ENCODE measurements at regions not wholly inside any gene's neighbourhood (a gene's known extent, or its start where the extent isn't known, plus 50 kb on each side); places are given as distances from the start of the nearest gene placed in this dataset.
"Not testable (repeated sequence)": the region's sequence is repeated elsewhere in the genome, so short reads cannot be mapped to it uniquely, and the experiment has no call there.

DNA sequence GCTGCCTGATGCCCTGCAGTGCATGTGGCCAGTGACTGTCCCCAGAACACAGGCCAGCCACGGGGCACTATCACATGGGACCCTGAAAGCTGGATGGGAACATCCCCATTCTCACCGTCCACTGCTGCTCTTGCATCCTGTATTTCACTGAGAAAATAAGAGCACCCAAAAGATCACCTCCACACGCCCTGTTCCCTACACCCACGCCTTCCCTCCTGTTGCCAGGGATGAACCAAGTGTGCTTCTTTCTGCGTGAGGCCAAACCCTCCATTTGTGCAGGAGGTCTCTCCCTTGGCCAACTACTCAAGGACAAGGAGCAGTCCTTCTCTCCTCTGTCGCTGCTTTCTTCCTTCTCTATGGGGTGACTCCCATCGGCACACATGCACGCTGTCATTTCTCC, 118.3 kb downstream of the LRRC37A3 start:
- DNase-seq: not testable (repeated sequence)

DNA sequence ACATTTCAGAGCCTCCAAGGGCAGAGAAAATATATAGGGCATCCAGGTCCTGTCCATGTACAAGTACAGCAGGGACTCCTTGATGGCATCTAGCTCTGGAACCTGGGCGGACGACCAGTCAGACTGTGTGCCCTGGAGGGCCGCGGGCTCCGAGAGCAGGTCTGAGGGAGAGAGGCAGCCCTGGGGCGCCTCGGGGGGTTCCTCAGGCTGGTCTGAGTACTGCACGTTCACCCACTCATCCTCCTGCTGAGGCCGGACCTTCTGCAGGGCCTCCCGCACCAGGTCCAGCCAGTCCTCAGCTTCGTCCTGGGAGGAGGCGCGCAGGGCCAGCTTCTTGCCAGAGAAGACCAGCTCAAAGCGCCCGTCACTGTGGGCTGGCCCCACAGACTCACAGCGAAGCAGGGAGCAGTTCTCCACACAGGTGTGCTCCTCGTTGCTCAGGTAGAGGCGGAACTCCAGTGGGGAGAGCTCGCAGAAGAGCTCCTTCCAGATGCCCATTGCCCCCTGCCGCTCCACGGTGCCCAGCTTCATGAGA, 118.8 kb downstream of the LRRC37A3 start:
- DNase-seq: not testable (repeated sequence)

DNA sequence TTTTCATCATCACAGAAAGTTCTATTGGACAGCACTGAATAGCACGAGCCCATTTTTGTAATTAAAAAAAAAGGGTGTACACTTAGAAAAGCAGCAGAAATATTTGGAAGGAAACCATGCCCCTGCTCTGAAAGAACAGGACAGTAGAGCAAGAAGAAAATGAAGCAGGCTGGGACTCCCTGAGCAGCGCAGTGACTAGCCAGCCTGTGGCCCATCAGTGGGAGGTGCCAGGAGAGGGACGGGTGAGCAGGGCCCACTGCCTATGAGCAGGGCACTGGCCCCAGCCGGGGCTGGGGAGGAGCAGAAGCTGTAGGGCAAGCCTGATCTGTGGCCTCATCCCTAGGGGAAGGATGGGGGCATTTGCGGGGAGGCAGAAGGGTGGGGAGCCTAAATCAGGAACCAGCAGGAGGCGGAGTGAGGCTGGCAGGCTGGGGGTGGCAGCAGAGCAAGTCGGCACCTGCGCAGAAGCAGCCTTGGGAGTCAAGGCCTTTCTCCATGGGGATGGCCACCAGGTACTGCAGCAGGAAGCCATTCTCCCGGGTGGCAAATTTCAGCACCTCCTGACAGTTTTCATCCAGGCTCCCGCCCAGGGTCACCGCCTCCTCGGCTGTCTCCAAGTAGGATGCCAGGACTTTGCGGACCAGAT, 119.6 kb downstream of the LRRC37A3 start:
- not testable (repeated sequence) for DNase-seq

DNA sequence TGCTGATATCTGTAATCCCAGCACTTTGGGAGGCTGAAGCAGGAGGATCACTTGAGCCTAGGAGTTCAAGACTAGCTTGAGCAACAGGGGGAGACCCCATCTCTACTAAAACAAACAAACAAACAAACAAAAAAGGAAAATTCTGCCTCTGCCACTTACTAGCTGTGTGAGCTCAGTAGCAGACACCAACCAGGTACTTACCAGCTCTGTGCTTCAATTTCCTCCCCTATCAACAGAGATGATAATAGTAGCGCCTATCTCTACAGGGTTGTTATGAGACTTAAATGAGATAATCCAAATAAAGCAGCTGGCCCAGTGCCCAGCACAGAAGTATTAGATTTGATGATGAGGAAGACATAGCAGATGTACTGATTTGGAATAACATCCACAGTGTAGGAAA, 120.3 kb downstream of the LRRC37A3 start:
- not testable (repeated sequence) for DNase-seq

DNA sequence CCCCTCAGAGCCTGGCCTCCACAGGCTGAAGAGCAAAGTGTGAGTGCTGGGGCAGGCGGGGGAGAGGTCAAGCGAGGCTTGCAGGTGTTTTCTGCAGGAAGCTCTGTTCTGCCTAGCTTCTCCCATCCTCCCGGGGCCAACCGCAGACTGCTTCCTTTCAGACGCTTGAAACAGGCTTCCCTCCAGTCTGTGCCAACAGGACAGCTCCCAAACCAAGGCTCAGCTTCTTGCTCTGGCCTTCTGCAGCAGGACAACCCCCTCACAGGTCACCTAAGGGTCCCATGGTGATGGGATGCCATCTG, 120.8 kb downstream of the LRRC37A3 start:
- not testable (repeated sequence) for DNase-seq

DNA sequence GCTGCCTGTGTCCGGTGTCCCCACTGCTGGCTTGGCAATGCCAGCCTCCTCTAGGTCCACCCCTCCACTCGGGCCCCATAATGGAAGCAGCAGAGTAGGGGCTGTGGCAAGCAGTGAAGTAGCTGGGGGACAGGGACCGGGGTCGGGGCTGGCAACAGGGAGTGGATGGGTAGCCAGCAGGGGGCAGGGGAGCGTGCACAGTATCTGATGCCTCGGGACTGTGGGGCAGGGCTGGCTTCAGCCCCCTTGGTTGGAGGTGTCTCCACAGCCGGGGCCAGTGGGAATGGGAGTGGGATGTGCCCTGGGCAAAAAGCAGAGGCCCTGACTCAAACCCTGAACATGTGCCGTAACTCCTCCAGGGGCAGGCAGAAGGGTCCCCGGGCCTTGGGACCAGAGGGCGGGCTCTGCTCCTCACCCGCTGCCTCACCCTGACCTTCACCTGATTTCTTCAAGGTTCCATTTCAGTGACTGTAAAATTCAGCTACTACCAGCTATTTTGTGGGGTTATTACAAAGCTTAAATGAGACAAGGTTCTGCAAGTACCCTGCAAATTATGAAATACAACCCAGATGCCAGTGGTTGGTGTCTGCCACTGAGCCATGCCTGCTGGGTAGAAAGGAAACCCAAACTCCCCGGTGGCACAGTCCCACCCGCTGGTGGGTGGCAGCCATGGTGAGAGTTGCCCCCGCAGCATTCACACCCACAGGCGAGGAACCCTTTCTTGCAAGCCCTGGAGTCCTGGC, 121.4 kb downstream of the LRRC37A3 start:
- DNase-seq: not testable (repeated sequence)

DNA sequence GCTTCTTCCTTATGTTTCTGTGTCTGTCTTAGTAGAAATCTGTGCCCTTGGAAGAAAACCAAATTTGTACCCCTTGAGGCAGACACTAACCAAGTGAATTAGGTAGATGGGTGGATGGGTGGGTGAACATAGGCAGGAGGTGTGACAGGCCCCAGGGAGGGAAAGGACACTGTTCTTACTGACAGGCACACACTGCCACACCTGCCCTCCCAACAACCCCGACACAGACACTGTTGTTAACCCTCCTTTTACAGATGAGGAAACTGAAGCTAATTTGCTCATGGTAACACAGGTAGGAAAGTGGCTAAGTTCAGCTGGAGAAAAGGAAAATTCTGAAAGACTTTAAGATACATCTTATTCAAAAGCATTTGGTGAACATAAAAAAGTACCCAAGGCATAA, 123.9 kb downstream of the LRRC37A3 start:
- DNase-seq: not testable (repeated sequence)

DNA sequence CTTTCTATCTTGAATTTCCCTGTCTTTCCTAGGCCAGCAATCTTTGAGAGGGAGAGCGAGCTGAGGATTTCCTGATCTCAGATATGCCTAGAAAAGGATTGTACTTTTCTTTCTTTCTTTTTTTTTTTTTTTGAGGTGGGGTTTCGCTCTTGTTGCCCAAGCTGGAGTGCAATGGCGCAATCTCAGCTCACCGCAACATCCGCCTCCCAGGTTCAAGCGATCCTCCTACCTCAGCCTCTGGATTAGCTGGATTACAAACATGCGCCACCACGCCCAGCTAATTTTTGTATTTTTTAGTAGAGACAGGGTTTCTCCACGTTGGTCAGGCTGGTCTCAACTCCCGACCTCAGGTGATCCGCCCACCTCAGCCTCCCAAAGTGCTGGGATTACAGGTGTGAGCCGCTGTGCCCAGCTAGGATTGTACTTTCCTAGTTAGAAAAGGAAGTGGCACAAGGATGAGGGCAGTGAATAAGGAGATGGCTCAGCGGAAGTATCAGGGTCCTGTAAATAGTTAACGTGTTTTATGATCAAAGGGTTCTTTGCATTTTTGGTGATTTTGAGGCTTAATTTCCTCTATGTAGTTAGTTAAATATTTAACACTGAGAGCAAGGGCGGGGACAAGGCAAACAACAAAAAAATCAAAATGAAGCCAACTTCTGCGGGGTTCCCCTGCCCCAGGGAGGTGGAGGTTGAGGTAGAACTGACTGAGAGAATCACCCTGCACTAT, 124.6 kb downstream of the LRRC37A3 start:
- not testable (repeated sequence) for DNase-seq

DNA sequence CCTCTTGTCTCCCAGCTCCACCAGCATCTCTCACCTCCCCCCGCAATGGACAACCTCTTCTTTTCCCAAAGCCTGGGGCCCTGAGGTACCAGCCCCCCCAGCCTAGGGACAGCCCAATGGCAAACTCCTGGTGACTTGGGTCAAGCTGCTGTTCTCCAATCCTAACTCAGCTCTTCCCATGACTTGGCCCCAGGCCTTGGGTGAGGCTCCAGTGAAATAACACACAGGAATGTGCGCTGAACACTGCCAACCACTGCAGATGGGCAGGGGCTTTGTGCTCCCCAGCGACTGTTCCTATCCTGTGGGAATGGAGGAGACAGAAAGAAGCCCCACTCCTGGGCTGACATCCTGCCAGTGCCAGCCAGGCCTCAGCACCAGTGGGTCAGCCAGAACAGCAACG, 125.2 kb downstream of the LRRC37A3 start:
- not testable (repeated sequence) for DNase-seq

DNA sequence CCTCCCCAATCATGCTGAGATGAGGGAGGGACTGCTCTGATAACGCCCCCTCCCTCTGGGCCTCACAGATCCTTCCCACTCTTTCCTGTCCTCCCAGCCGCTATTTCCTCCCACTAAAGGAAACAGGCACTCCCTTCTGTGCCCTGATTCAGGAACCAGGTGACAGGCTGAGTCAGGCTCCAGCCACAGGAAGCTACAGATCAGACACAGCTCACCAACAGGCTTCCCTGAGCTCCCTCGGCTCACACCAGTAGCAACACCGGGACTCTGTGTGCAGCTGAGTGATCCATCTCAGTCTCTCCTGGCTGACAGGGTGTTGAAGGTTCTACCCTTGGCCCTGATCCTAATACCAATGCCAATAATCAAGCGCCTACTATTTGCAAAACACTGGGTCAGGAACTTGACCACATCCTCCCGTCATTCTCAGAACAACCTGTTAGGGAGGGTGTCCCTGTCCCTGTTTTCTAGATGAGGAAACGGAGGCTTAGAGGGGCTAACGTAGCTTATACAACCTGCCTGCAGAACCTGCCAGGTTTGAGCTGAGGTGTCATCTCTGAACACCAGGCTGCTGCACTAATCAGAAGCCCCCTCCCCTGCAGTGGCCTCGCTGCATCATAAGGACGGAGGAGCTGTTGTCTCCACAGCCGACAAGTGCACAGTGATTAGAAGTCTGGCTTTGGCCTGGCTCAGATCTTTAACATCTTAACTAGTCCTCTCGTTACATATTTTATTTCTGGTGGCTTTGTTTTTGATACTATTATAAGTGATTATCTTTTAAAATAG, 126.3 kb downstream of the LRRC37A3 start:
- not testable (repeated sequence) for DNase-seq

DNA sequence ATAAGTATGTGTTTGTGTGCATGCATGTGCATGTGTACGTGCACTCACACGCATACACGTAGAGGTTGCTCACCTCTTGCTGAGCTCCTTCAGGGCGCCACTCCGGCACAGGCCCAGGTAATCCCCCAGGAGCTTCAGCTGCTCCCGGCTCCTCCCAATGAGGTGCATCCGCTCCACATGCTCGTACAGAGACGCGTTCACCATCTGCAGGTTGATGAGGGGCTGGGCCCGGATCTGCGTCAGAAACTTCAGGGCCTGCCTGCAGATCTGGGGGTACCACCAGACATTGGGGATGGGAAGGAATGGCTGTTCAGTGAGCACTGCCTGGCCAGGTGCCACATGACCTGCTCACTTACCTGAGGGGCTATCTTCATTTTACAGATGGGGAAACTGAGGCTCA, 127.0 kb downstream of the LRRC37A3 start:
- not testable (repeated sequence) for DNase-seq

DNA sequence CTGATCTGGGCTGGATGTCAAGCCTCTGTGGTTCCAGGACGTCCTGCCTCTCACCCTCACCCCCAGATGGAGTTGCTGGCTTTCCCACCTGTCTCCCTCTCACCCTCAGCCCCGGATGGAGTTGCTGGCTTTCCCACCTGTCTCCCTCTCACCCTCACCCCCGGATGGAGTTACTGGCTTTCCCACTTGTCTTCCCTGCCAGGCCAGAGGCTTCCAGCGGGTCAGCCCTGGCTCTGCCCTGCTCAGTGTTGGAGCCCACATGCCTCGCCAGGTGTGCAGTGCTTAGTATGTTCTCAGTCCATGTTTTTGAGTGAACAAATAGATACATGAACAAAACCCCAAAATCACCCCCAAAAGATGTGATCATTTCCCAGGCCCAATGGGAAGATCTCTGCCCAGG, 127.6 kb downstream of the LRRC37A3 start:
- DNase-seq: not testable (repeated sequence)

DNA sequence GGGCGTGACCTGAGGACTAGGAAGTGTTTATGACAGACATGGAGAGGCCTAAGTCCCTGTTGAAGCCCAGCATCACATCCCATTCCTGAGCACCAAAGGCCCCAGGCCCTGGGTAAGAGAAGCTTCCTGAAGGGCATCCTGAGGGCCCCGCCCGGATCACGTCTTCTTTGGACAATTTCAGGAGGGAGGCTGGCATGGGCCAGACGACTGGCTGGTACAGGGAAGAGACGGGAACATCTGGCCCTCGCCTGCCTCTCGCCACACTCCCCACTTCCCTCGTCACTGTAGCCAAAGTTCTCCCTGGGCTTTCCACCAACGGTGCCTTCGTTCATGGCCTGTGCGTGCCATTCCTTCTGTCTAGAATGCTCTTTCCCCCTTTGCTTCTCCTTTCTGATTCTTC, 128.1 kb downstream of the LRRC37A3 start:
- not testable (repeated sequence) for DNase-seq

DNA sequence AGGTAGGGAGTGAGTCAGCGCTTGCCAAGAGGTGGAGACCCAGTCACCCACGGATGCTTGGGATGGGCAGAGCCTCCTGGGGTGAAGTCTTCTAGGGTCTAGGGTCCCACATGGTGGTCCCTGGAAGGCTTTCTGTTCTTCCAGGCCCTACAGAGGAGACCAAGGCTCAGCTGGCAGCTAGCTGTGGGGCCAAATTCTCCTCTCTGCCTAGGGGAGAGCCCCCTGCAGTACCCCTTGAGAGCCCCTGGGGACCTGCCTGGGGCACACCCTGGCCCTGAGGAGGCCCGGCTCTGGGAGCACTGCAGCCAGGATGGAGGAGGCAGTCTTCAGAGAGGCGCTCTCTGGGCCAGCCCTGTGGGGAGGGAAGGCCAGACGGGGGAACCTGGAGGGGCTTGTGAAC, 128.6 kb upstream of the SMURF2 start:
- DNase-seq: not testable (repeated sequence)

DNA sequence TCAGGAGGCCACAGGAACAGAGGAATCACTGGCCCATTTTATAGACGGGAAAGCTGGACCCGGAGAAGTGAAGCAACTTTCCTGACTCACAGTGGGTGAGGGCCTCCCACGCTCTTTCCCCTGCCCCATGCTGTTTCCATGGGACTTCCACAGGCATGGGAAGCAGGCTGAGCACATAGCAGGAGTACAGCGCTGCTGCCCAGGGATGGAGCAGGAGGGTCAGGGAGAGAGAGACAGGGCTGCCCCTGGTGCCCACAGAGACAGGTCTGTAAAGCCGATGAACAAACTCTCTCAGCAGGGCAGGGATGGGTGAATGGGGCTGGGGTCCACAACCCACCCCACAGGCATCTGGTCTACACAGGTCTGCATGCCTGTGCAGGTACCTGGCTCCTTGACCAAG, 128.1 kb upstream of the SMURF2 start:
- not testable (repeated sequence) for DNase-seq

DNA sequence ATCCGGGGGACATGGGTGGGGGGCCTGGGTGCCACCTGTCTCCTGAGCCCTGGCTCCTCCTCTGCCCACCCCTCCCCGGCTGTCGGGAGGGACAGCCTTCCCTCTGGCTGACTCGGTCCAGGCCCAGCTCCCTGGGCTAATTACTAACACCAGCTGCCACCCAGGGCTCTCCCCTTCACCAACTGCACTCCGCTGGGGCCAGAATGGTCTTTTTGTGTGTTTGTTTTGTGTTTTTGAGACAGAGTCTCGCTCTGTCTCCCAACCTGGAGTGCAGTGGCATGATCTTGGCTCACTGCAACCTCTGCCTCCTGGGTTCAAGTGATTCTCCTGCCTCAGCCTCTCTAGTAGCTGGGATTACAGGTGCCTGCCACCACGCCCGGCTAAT, 126.9 kb upstream of the SMURF2 start:
- not testable (repeated sequence) for DNase-seq

DNA sequence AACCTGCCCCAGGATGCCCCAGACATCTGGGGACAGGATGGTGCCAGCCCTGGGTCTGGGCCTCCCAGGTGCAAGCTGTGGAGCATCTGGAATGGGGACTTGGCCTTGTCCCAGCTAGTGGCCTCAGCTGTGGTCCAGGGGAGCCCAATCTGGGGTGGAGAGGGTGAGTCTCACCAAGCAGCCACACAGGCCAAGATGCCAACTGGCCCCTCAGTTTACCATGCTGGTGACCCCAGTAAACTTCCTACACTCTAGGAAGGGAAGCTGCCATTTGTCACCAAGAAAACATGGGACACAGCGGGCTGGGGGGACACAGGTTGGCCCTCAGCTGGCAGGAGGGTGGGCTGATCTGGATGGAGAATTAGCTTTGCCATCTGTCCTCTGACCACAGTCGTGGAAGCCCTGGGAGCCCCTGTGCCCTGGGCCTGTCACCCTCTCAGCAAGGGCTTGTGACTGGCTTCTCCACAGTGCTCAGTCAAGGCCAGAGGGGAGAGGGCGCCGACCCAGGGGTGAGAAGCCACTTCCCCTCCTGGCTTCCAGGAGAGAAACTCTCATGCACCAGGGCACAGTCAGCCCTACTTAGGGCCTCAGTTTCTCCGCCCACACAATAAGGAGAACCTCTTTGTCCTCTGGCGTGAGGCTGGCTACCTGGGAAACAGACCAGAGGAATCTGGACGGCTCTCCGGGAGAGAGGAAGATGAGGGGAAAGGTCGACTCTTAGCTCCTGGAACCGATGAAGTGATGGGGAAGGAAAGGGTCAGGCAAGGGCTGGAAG, 126.4 kb upstream of the SMURF2 start:
- DNase-seq: no peak

DNA sequence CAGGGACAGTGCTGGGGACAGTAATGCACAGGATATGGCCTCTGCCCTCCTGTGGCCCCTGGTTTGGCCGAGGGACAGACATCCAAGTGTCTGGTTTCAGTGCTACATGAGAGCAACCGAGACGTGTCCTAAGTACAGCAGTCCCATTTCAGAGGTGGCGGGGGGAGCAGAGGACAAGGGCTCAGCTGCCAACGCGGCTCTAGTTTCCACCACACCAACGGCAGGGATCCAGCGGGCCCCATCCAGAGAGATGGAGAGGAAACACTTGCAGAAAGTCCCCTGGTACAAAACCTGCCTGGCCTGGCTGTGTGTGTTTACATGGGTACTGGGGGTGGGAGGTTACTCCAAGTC, 125.8 kb upstream of the SMURF2 start:
- no peak for DNase-seq

DNA sequence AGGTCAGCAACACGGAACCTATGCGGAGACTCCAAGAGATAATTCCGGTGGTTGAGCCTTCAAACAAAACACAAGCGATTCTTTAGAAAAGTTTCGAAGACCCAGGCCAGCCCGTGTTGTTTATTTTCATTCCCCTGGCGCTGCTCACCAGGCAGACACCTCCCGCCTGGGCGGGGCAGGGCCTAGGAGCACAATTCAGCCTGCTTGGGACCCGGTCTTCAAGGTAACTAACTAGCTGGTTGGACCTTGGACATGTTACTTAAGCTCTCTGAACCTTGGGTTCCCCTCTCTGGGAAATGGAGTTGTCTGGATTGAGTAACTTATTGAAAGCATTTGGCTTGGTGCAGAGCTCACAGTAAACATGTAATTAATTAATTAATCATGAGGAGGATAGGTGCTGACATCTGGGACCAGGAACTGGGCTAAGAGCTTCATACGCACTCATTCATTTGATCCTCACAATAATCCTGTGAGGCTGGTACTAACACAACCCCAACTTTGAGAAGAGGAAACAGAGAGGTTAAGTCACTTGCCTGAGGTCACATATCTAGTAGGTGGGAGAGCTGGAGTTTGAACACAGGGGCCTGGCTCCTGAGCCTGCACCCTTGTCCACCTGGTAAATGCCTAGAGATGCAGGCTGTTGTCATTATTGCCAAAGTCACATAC, 125.3 kb upstream of the SMURF2 start:
- no peak for DNase-seq

DNA sequence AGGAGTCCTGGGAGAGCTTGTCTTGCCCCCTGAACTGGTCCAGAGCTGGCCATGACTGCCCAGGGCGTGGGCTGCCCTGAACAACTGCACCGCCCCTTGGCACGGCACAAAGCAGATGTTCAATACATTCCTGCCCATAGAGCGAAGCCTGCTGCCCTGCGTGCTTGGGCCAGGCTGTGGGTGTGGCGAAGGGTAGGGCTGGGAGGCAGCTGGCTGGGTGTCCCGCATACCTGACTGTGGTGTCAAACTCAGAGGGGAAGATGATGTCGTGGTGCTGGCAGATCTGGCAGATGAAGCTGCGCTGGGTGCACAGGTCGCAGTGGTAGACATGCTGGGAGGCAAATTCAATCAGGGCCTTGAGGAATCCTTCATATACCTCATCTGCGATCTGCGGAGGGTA, 124.2 kb upstream of the SMURF2 start:
- DNase-seq: no peak

DNA sequence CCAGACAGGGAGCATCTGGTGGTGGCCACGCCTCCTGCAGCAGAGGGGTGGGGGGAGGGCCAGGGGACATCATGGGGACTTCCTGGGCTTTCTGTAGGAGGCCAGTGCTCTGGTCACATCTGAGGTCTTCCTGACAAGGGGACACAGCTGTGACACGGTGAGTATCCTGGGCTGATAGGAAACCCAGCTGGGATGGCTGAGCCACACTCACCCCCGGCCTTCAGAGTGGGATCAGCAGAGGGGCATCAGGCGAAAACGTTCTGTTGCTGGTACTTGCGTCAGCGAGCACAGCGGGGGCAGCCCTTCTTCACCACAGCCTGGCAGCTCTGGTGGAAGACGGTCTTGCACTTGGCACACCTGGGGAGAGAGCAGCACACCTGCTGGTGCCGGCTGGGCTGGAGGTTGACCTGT, 122.9 kb upstream of the SMURF2 start:
- DNase-seq: no peak

All from right forelimb (tissue), 1 donor.